ENCODE measurements at regions not wholly inside any gene's neighbourhood (a gene's known extent, or its start where the extent isn't known, plus 50 kb on each side); places are given as distances from the start of the nearest gene placed in this dataset.

GRCh38 chr22:47967831-47968230 is 1205.4 kb downstream of the TBC1D22A start:
- CTCF ChIA-PET = no interaction called here
- ATAC-seq (ENCODE audit: low read depth) (no peak), DNase-seq (no peak)
- H4K5ac ChIP-seq (ENCODE audit: low read depth, low read length) = no peak overlapping the region
- no peak overlapping the region for H2BK120ac ChIP-seq (ENCODE audit: low read depth, low read length)
- dilution Hi-C loops (cut with HindIII; ENCODE audit: low sequenced_read_pairs, unreplicated experiment) = no loop called here
- H3K4me3 ChIP-seq (ENCODE audit: insufficient read depth, low read depth, low read length) = no peak overlapping the region
- no peaks in the 10 kb centered on the region for H4K20me1 ChIP-seq (ENCODE audit: insufficient read depth, low read length)
- POLR2A ChIA-PET (ENCODE audit: unreplicated experiment) = no interaction called here
- H3K18ac ChIP-seq (ENCODE audit: low read depth, low read length) = no peak overlapping the region
- no peaks in the 10 kb centered on the region for H3K36me3 ChIP-seq (ENCODE audit: control insufficient read depth, insufficient read depth, low read length)
- H3K27ac ChIP-seq (ENCODE audit: insufficient read depth, low read length) = no peak overlapping the region
- H4K91ac ChIP-seq (ENCODE audit: insufficient read depth, low read depth, low read length) = no peak overlapping the region
- H2AK5ac ChIP-seq (ENCODE audit: low read depth, low read length) = no peak overlapping the region
- H3K79me1 ChIP-seq (ENCODE audit: low read depth in 1 of 2, low read length in 2 of 2) = no peaks in the 10 kb centered on the region
- no peak for TF ChIP-seq USF2 (IDR thresholded peaks at IDR 0.05; ENCODE audit: low read depth, low read length)
- no peak for TF ChIP-seq CTCF (conservative IDR thresholded peaks at IDR 0.05; ENCODE audit: low read depth, low read length)
- no peak for TF ChIP-seq MAFK (IDR thresholded peaks at IDR 0.05; ENCODE audit: low read depth, low read length)
- no peak for TF ChIP-seq CHD1 (IDR thresholded peaks at IDR 0.05; ENCODE audit: low read depth, low read length)
- TF ChIP-seq CEBPB (IDR thresholded peaks at IDR 0.05; ENCODE audit: low read depth, low read length) = no peak
- TF ChIP-seq SMC3 (IDR thresholded peaks at IDR 0.05; ENCODE audit: low read depth, low read length) = no peak
- no peak for TF ChIP-seq FOS (IDR thresholded peaks at IDR 0.05; ENCODE audit: low read depth, low read length)
- no peak for TF ChIP-seq MAZ (IDR thresholded peaks at IDR 0.05; ENCODE audit: borderline replicate concordance, low read depth, low read length)
- TF ChIP-seq RCOR1 (IDR thresholded peaks at IDR 0.05; ENCODE audit: insufficient replicate concordance, low read length) = no peak
- no peak for TF ChIP-seq POLR2A (IDR thresholded peaks at IDR 0.05; ENCODE audit: low read depth, low read length)
- no peak for TF ChIP-seq RFX5 (IDR thresholded peaks at IDR 0.05; ENCODE audit: low read depth, low read length)
- no peak for TF ChIP-seq RAD21 (IDR thresholded peaks at IDR 0.05; ENCODE audit: low read length)
- TF ChIP-seq ELK1 (IDR thresholded peaks at IDR 0.05; ENCODE audit: borderline replicate concordance, low read depth, low read length) = no peak
- no peak for TF ChIP-seq BHLHE40 (IDR thresholded peaks at IDR 0.05; ENCODE audit: low read depth, low read length)
- TF ChIP-seq NFE2L2 (IDR thresholded peaks at IDR 0.05; ENCODE audit: low read depth, low read length) = no peak
- no peak for TF ChIP-seq MXI1 (IDR thresholded peaks at IDR 0.05; ENCODE audit: borderline replicate concordance, low read depth, low read length)
- H3K4me2 ChIP-seq (ENCODE audit: low read depth, low read length) = no peak overlapping the region
- H3K9me3 ChIP-seq (ENCODE audit: control insufficient read depth, insufficient read depth, low read length) = peaks cover 40% of the 10 kb centered on the region
- no peaks in the 10 kb centered on the region for H3K9me1 ChIP-seq (ENCODE audit: insufficient read depth, low read length)
- no peak overlapping the region for H2AFZ ChIP-seq (replicated peaks; ENCODE audit: low read length, poor library complexity)
- H3K4me1 ChIP-seq (ENCODE audit: control insufficient read depth, insufficient read depth, low read length) = no peaks in the 10 kb centered on the region
- H2BK15ac ChIP-seq (ENCODE audit: low read depth, low read length) = no peak overlapping the region
- in situ Hi-C loops (cut with MboI; ENCODE audit: low sequenced_read_pairs) = no loop called here
- no peak overlapping the region for H3K14ac ChIP-seq (replicated peaks; ENCODE audit: low read depth, low read length)
- WGBS, 2 experiments (ENCODE audit: extremely low coverage in 2 of 2, insufficient read length in 1 of 2) = 60% methylated on average over 2 of the region's 4 CpGs; no CpG with 5 or more reads in 1 of the 2 experiments
- H3K4ac ChIP-seq (ENCODE audit: low read depth, low read length) = no peak overlapping the region
- no peak overlapping the region for H4K8ac ChIP-seq (ENCODE audit: low read depth in 2 of 2, low read length in 2 of 2)
- no peak overlapping the region for H3K23ac ChIP-seq (ENCODE audit: low read depth, low read length)
- H2BK20ac ChIP-seq (ENCODE audit: low read depth, low read length) = no peak overlapping the region
- no peak overlapping the region for H2BK5ac ChIP-seq (ENCODE audit: low read depth, low read length, poor library complexity, severe bottlenecking)
- no peak overlapping the region for H3K9ac ChIP-seq (ENCODE audit: low read depth, low read length)
- no TSS peak for BruUV-seq (replicated peaks)
- intact Hi-C loops (cut with micrococcal nuclease) = no loop called here
- no peak overlapping the region for H3K56ac ChIP-seq (ENCODE audit: extremely low read depth, insufficient read depth, low read length)
- H2AK9ac ChIP-seq (replicated peaks; ENCODE audit: low read depth, low read length, poor library complexity) = no peak overlapping the region
- H3K27me3 ChIP-seq (ENCODE audit: control insufficient read depth, insufficient read depth, low read length) = no peaks in the 10 kb centered on the region

Data from IMR-90 (cell line).